SK-N-SH treated with all-trans-retinoic acid at 6 μM for 48 hours (cell line): ENCODE measurements at regions not wholly inside any gene's neighbourhood (a gene's known extent, or its start where the extent isn't known, plus 50 kb on each side); places are given as distances from the start of the nearest gene placed in this dataset.

Experiments used
- ARNTL ChIP-seq: fragments of 450-650 bp; formaldehyde crosslinking; IDR thresholded peaks from 2 replicates; pipeline ENCODE4 v1.5.0; 2020; ENCODE audit warnings: low read depth, mild to moderate bottlenecking, moderate library complexity, borderline replicate concordance
- CREB5 ChIP-seq: fragments of 250-450 bp; sonication (Bioruptor Pico); IDR thresholded peaks from 2 replicates; pipeline ENCODE4 v1.5.1; 2020; ENCODE audit warnings: low read depth, mild to moderate bottlenecking, moderate library complexity
- CSDC2 ChIP-seq: fragments of 250-450 bp; sonication (Bioruptor Pico); IDR thresholded peaks from 2 replicates; pipeline ENCODE4 v1.5.0; 2020; ENCODE audit warnings: mild to moderate bottlenecking, moderate library complexity
- OSR1 ChIP-seq: fragments of 250-450 bp; sonication (Bioruptor Pico); IDR thresholded peaks from 2 replicates; pipeline ENCODE4 v1.8.0; 2022; ENCODE audit warnings: moderate library complexity, mild to moderate bottlenecking, inconsistent platforms
- PATZ1 ChIP-seq: fragments of 250-450 bp; sonication (Bioruptor Pico); IDR thresholded peaks from 2 replicates; pipeline ENCODE4 v1.8.0; 2020; ENCODE audit warnings: mild to moderate bottlenecking, moderate library complexity, borderline replicate concordance
- PPARA ChIP-seq: fragments of 250-450 bp; sonication (Bioruptor Pico); IDR thresholded peaks from 2 replicates; pipeline ENCODE4 v1.5.0; 2020; ENCODE audit warnings: mild to moderate bottlenecking, borderline replicate concordance
- ZNF565 ChIP-seq: fragments of 450-650 bp; formaldehyde crosslinking; conservative IDR thresholded peaks from 2 replicates; pipeline ENCODE4 v1.5.0; 2020; ENCODE audit warnings: low read depth, mild to moderate bottlenecking, moderate library complexity
- ZNF70 ChIP-seq: fragments of 450-650 bp; formaldehyde crosslinking; IDR thresholded peaks from 2 replicates; pipeline ENCODE4 v1.5.0; 2020; ENCODE audit warnings: mild to moderate bottlenecking, moderate library complexity

GRCh38 chr6:104541411-104541810, 318.3 kb downstream of the HACE1 start:
- TF ChIP-seq PATZ1 (CRISPR knock-in tag) (no peak), CSDC2 (CRISPR knock-in tag) (no peak), ARNTL (CRISPR knock-in tag) (no peak), CREB5 (no peak), OSR1 (CRISPR knock-in tag) (no peak), PPARA (CRISPR knock-in tag) (no peak), ZNF70 (CRISPR knock-in tag) (no peak), ZNF565 (CRISPR knock-in tag) (no peak)
